Fibroblast of mammary gland (primary cell): ENCODE measurements at regions not wholly inside any gene's neighbourhood (a gene's known extent, or its start where the extent isn't known, plus 50 kb on each side); places are given as distances from the start of the nearest gene placed in this dataset.
"Not testable (repeated sequence)": the region's sequence is repeated elsewhere in the genome, so short reads cannot be mapped to it uniquely, and the experiment has no call there.

Source experiments
- DNase-seq: peaks from one replicate; pipeline ENCODE4 v3.0.0-alpha.2; 2010; ENCODE audit warnings: low read depth
- H3K4me3 ChIP-seq: 2 replicates; pipeline ENCODE4 v1.5.1; 2011; ENCODE audit warnings: low read depth, mild to moderate bottlenecking, low read length, moderate library complexity; ENCODE audit not compliant: control insufficient read depth
- CTCF ChIP-seq: conservative IDR thresholded peaks from 2 replicates; pipeline ENCODE4 v1.5.1; 2011; ENCODE audit warnings: low read depth, low read length, inconsistent platforms; ENCODE audit not compliant: control insufficient read depth, insufficient read depth

DNA sequence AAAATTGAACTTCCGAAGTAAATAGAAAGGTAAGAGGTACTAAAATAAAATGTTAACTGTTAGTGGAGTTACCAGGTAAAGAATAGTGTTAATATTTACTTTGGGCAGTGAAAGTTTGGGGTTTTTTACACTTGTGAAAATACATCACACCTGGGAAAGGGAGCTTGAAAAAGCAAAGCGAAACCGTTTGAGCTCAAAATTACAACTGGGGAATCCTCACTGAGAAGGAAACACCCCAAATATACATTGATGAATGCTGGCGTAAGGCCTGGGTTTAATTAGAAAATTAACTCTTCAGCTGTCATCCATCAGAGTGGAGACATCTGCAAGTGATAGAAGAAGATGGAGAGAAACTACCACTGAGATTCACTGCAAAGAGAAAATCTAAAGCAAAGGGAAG lies 1153.0 kb downstream of the SLITRK5 start:
- no peak for DNase-seq
- TF ChIP-seq CTCF: no peak
- no peak overlapping the region for H3K4me3 ChIP-seq

GRCh38 chr13:88840085-88840484 lies 1168.9 kb downstream of the SLITRK5 start:
- H3K4me3 ChIP-seq: no peak overlapping the region
- TF ChIP-seq CTCF: no peak
- DNase-seq: no peak

DNA sequence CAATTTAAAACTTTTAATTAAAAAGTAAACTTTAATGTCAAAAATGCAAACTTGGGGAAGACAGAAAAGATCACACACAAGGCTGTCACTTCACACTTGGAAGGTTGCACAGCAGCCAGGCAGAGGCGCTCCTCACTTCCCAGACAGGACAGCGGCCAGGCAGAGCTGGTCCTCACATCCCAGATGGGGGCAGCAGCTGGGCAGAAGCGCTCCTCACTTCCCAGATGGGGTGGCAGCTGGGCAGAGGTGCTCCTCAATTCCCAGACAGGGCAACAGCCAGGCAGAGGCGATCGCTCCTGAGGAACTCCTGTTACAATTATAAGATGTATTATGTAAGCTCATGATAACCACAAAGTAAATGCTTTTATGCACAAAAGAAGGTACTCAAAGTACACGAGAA lies 1181.1 kb downstream of the SLITRK5 start:
- DNase-seq, H3K4me3 ChIP-seq: not testable (repeated sequence)

DNA sequence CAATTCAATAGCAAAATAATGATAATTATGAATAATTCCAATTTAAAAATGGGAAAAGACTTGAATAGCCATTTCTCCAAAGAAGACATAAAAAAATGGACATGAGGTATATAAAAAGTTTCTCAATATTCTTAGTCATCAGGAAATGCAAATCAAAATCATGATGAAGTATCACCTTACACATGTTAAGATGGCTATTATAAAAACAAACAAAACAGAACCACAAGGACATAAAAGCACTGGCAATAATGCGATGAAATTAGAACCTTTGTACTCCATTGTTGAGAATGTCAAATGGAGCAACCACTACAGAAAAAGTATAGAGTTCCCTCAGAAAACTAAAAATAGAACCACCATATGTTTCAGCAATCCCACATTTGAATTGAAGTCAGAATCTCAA lies 1186.1 kb downstream of the SLITRK5 start:
- no peak for TF ChIP-seq CTCF
- no peak for DNase-seq
- H3K4me3 ChIP-seq: no peak overlapping the region

- DNase-seq: no peak
- TF ChIP-seq CTCF: no peak
- H3K4me3 ChIP-seq: no peak overlapping the region
Observed at GRCh38 chr13:88862095-88862620, 1191.0 kb downstream of the SLITRK5 start.

GRCh38 chr13:88863116-88863515 lies 1191.9 kb downstream of the SLITRK5 start:
- DNase-seq: no peak
- TF ChIP-seq CTCF: no peak
- no peak overlapping the region for H3K4me3 ChIP-seq

GRCh38 chr13:88866195-88866594 lies 1195.0 kb downstream of the SLITRK5 start:
- no peak for DNase-seq
- H3K4me3 ChIP-seq: no peak overlapping the region
- no peak for TF ChIP-seq CTCF
